ENCODE measurements at regions not wholly inside any gene's neighbourhood (a gene's known extent, or its start where the extent isn't known, plus 50 kb on each side); places are given as distances from the start of the nearest gene placed in this dataset.

DNA sequence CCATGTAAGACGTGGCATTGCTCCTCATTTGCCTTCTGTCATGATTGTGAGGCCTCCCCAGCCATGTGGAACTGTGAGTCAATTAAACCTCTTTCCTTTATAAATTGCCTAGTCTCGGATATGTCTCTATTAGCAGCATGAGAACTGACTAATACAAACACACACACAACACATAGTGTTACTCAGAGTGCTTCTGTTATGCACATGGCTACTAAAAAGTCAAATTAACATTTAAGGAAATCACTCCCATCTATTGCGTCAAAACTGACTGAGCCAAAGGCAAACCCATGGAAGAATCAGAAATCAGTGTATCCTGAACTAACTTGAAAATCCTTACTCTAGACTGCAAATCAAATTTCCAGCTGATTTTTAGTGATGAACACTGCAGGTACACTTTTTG, 209.2 kb downstream of the RBM26 start:
- H4K20me1 ChIP-seq (ENCODE audit: insufficient read depth, low read length), result no peaks in the 10 kb centered on the region
- no peak for TF ChIP-seq EZH2 (IDR thresholded peaks at IDR 0.05; ENCODE audit: insufficient read depth, low read length)
- H2AFZ ChIP-seq (ENCODE audit: low read depth, low read length), result no peak overlapping the region
- no peaks in the 10 kb centered on the region for H3K4me1 Mint-ChIP-seq (ENCODE audit: low read depth, unreplicated experiment)
- H3K4me3 Mint-ChIP-seq (ENCODE audit: unreplicated experiment), result no peak overlapping the region
- no peak for DNase-seq (ENCODE audit: low read depth)
- no peak overlapping the region for H3K27ac ChIP-seq (ENCODE audit: low read depth, low read length)
- H3K79me2 ChIP-seq (ENCODE audit: insufficient read depth, low read length), result no peaks in the 10 kb centered on the region
- H3K9me3 Mint-ChIP-seq (ENCODE audit: unreplicated experiment), result no peaks in the 10 kb centered on the region
- peaks cover 2% of the 10 kb centered on the region for H3K36me3 Mint-ChIP-seq (ENCODE audit: low read depth, unreplicated experiment)
- H3K4me1 ChIP-seq (ENCODE audit: insufficient read depth, low read length), result no peaks in the 10 kb centered on the region
- H3K4me3 ChIP-seq (ENCODE audit: insufficient read depth, low read depth, low read length), result no peak overlapping the region
- no peaks in the 10 kb centered on the region for H3K27me3 ChIP-seq (ENCODE audit: insufficient read depth, low read length)
- no peak for FAIRE-seq
- H3K9me3 ChIP-seq (ENCODE audit: insufficient read depth, low read depth, low read length), result no peaks in the 10 kb centered on the region
- H3K27me3 Mint-ChIP-seq (ENCODE audit: low read depth, unreplicated experiment), result no peaks in the 10 kb centered on the region
- H3K9ac ChIP-seq (ENCODE audit: low read length), result no peak overlapping the region
- no peak overlapping the region for H3K4me2 ChIP-seq (ENCODE audit: low read length)
- no peak overlapping the region for H3K27ac Mint-ChIP-seq (ENCODE audit: unreplicated experiment)
- H3K36me3 ChIP-seq (ENCODE audit: insufficient read depth, low read length), result no peaks in the 10 kb centered on the region

DNA sequence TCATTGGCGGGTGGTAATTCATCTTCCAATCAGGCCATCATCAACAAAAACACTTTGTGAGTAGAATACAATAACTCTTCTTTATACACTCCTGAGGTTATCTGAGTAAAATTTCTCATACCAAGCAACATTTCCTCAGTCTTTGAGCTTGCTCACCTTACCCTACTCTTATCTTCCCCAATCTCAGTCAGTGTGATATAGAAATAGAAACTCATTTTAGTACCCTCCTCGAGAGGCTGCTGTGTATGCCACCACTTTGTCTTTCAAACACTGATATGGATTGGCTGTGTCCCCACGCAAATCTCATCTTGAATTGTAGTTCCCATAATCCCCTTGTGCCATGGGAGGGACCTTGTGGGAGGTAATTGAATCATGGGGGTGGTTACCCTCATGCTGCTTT, 209.7 kb downstream of the RBM26 start:
- Histone ChIP-seq H3K79me2 (ENCODE audit: insufficient read depth, low read length) (no peaks in the 10 kb centered on the region), H3K27ac (ENCODE audit: low read depth, low read length) (no peak overlapping the region), H4K20me1 (ENCODE audit: insufficient read depth, low read length) (no peaks in the 10 kb centered on the region), H3K9me3 (ENCODE audit: insufficient read depth, low read depth, low read length) (no peaks in the 10 kb centered on the region), H3K36me3 (ENCODE audit: insufficient read depth, low read length) (no peaks in the 10 kb centered on the region), H3K4me2 (ENCODE audit: low read length) (no peak overlapping the region), H3K4me1 (ENCODE audit: insufficient read depth, low read length) (no peaks in the 10 kb centered on the region), H3K9ac (ENCODE audit: low read length) (no peak overlapping the region), H3K27me3 (ENCODE audit: insufficient read depth, low read length) (no peaks in the 10 kb centered on the region), H3K4me3 (ENCODE audit: insufficient read depth, low read depth, low read length) (no peak overlapping the region), H2AFZ (ENCODE audit: low read depth, low read length) (no peak overlapping the region)
- no peak overlapping the region for H3K27ac Mint-ChIP-seq (ENCODE audit: unreplicated experiment)
- no peaks in the 10 kb centered on the region for H3K27me3 Mint-ChIP-seq (ENCODE audit: low read depth, unreplicated experiment)
- H3K36me3 Mint-ChIP-seq (ENCODE audit: low read depth, unreplicated experiment), result peaks cover 2% of the 10 kb centered on the region
- FAIRE-seq (peak; percentile 34), DNase-seq (ENCODE audit: low read depth) (no peak)
- no peak for TF ChIP-seq EZH2 (IDR thresholded peaks at IDR 0.05; ENCODE audit: insufficient read depth, low read length)
- TF ChIP-seq, protein P1, sequence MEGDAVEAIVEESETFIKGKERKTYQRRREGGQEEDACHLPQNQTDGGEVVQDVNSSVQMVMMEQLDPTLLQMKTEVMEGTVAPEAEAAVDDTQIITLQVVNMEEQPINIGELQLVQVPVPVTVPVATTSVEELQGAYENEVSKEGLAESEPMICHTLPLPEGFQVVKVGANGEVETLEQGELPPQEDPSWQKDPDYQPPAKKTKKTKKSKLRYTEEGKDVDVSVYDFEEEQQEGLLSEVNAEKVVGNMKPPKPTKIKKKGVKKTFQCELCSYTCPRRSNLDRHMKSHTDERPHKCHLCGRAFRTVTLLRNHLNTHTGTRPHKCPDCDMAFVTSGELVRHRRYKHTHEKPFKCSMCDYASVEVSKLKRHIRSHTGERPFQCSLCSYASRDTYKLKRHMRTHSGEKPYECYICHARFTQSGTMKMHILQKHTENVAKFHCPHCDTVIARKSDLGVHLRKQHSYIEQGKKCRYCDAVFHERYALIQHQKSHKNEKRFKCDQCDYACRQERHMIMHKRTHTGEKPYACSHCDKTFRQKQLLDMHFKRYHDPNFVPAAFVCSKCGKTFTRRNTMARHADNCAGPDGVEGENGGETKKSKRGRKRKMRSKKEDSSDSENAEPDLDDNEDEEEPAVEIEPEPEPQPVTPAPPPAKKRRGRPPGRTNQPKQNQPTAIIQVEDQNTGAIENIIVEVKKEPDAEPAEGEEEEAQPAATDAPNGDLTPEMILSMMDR (IDR thresholded peaks at IDR 0.05; ENCODE audit: insufficient read depth, low read depth, low read length), result no peak
- no peaks in the 10 kb centered on the region for H3K9me3 Mint-ChIP-seq (ENCODE audit: unreplicated experiment)
- no peak overlapping the region for H3K4me3 Mint-ChIP-seq (ENCODE audit: unreplicated experiment)
- H3K4me1 Mint-ChIP-seq (ENCODE audit: low read depth, unreplicated experiment), result no peaks in the 10 kb centered on the region

DNA sequence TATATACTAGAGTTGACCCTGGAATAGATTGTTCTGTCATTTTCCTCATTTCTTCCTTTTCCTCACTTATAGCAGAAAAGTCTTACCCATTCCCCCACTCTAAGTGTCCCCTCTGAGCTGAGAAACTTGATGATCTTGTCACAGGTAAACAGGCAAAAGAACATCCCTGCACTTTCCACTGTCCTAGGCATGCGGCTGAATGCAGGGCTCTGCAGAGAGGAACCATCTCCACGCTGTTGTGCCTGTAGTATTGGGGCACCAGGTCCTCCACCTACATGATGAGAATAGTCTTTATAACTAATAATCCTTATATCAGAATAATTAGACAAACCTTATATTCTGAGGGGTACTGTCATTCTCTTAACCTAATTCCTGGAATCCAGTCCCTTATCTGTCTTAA, 211.3 kb downstream of the RBM26 start:
- H2AFZ ChIP-seq (ENCODE audit: low read depth, low read length), result no peak overlapping the region
- H3K27me3 ChIP-seq (ENCODE audit: insufficient read depth, low read length), result no peaks in the 10 kb centered on the region
- no peak overlapping the region for H3K27ac ChIP-seq (ENCODE audit: low read depth, low read length)
- H3K4me2 ChIP-seq (ENCODE audit: low read length), result no peak overlapping the region
- FAIRE-seq, result no peak
- TF ChIP-seq, protein P1 (IDR thresholded peaks at IDR 0.05; ENCODE audit: insufficient read depth, low read depth, low read length), result no peak
- no peak for TF ChIP-seq EZH2 (IDR thresholded peaks at IDR 0.05; ENCODE audit: insufficient read depth, low read length)
- H3K4me1 ChIP-seq (ENCODE audit: insufficient read depth, low read length), result no peaks in the 10 kb centered on the region
- no peaks in the 10 kb centered on the region for H3K9me3 ChIP-seq (ENCODE audit: insufficient read depth, low read depth, low read length)
- no peak for DNase-seq (ENCODE audit: low read depth)
- H4K20me1 ChIP-seq (ENCODE audit: insufficient read depth, low read length), result no peaks in the 10 kb centered on the region
- H3K27ac Mint-ChIP-seq (ENCODE audit: unreplicated experiment), result no peak overlapping the region
- H3K36me3 Mint-ChIP-seq (ENCODE audit: low read depth, unreplicated experiment), result no peaks in the 10 kb centered on the region
- H3K79me2 ChIP-seq (ENCODE audit: insufficient read depth, low read length), result no peaks in the 10 kb centered on the region
- H3K9ac ChIP-seq (ENCODE audit: low read length), result no peak overlapping the region
- H3K27me3 Mint-ChIP-seq (ENCODE audit: low read depth, unreplicated experiment), result no peaks in the 10 kb centered on the region
- no peak overlapping the region for H3K4me3 Mint-ChIP-seq (ENCODE audit: unreplicated experiment)
- H3K9me3 Mint-ChIP-seq (ENCODE audit: unreplicated experiment), result no peaks in the 10 kb centered on the region
- H3K4me1 Mint-ChIP-seq (ENCODE audit: low read depth, unreplicated experiment), result no peaks in the 10 kb centered on the region
- no peaks in the 10 kb centered on the region for H3K36me3 ChIP-seq (ENCODE audit: insufficient read depth, low read length)
- no peak overlapping the region for H3K4me3 ChIP-seq (ENCODE audit: insufficient read depth, low read depth, low read length)

Data from astrocyte (in vitro differentiated cells and primary cell).